SK-N-SH (cell line): ENCODE measurements at regions not wholly inside any gene's neighbourhood (a gene's known extent, or its start where the extent isn't known, plus 50 kb on each side); places are given as distances from the start of the nearest gene placed in this dataset.

Experiments used
- CTCF ChIA-PET: fragments of 300-600, 350-600 bp; formaldehyde crosslinking; extraction: SDS; loops from one replicate; lab custom pipeline; 2021; lab: Yijun Ruan, JAX
- POLR2A ChIA-PET: fragments of 350-600 bp; sonication (Branson Sonifier 250); formaldehyde crosslinking; extraction: SDS; loops from one replicate; lab custom pipeline; 2020; ENCODE audit warnings: antibody characterized with exemption, inconsistent platforms; lab: Yijun Ruan, JAX
- DNase-seq: peaks from one replicate; pipeline ENCODE4 v3.0.0; 2012
- H2AFZ ChIP-seq: fragments of 200-600 bp; sonication (generic); 2 replicates; pipeline ENCODE4 v1.8.1; 2016; ENCODE audit warnings: antibody characterized with exemption, mild to moderate bottlenecking, low read depth
- H3F3A ChIP-seq: fragments of 200-600 bp; sonication (generic); replicated peaks from 2 replicates; pipeline ENCODE3; 2016; ENCODE audit warnings: antibody characterized with exemption, mild to moderate bottlenecking; ENCODE audit not compliant: insufficient read depth
- H3K27ac ChIP-seq, 2 experiments: fragments of 200-500 bp in 1 of 2; fragments of 200-600 bp in 1 of 2; sonication (Bioruptor generic) in 1 of 2; sonication (generic), shearing (Covaris generic) in 1 of 2; 2 replicates each; pipeline versions ENCODE4 v1.5.1 to v1.6.1; 2014 to 2016; ENCODE audit warnings: low read depth in 2 of 2, inconsistent platforms in 1 of 2, low read length in 1 of 2, mild to moderate bottlenecking in 1 of 2, mixed read lengths in 1 of 2
- H3K27me3 ChIP-seq: fragments of 200-600 bp; sonication (generic), shearing (Covaris generic); 2 replicates; pipeline ENCODE4 v1.6.1; 2016; ENCODE audit warnings: mixed run types; ENCODE audit not compliant: insufficient read depth
- H3K36me3 ChIP-seq, 2 experiments: fragments of 200-500 bp in 1 of 2; fragments of 200-600 bp in 1 of 2; sonication (Bioruptor generic) in 1 of 2; sonication (generic) in 1 of 2; replicated peaks in 1 of 2; 2 replicates each; pipeline versions ENCODE3 to v1.5.1; 2014 to 2016; ENCODE audit warnings: low read length in 1 of 2, mild to moderate bottlenecking in 1 of 2; ENCODE audit not compliant: insufficient read depth in 2 of 2, control insufficient read depth in 1 of 2
- H3K4me1 ChIP-seq, 2 experiments: fragments of 200-500 bp in 1 of 2; fragments of 200-600 bp in 1 of 2; sonication (Bioruptor generic) in 1 of 2; sonication (generic), shearing (Covaris generic) in 1 of 2; 2 replicates each; pipeline versions ENCODE4 v1.5.1 to v1.6.1; 2014 to 2016; ENCODE audit warnings: low read depth in 1 of 2, low read length in 1 of 2, mixed run types in 1 of 2; ENCODE audit not compliant: insufficient read depth in 2 of 2, control insufficient read depth in 1 of 2
- H3K4me2 ChIP-seq: fragments of 200-600 bp; sonication (generic), shearing (Covaris generic); 2 replicates; pipeline ENCODE4 v1.6.1; 2017; ENCODE audit warnings: mixed run types
- H3K4me3 ChIP-seq, 2 experiments: fragments of 200-500 bp in 1 of 2; fragments of 200-600 bp in 1 of 2; sonication (Bioruptor generic) in 1 of 2; sonication (generic), shearing (Covaris generic) in 1 of 2; 2 replicates each; pipeline versions ENCODE4 v1.5.1 to v1.8.1; 2014 to 2016; ENCODE audit warnings: low read depth in 2 of 2, inconsistent platforms in 1 of 2, low read length in 1 of 2, mild to moderate bottlenecking in 1 of 2, mixed read lengths in 1 of 2, moderate library complexity in 1 of 2
- H3K79me2 ChIP-seq: fragments of 200-600 bp; sonication (generic); 2 replicates; pipeline ENCODE4 v1.8.1; 2017; ENCODE audit warnings: mild to moderate bottlenecking; ENCODE audit not compliant: insufficient read depth
- H3K9ac ChIP-seq: fragments of 200-600 bp; sonication (generic); 2 replicates; pipeline ENCODE4 v1.6.1; 2017; ENCODE audit warnings: mixed run types
- H3K9me2 ChIP-seq: fragments of 200-600 bp; sonication (generic); 2 replicates; pipeline ENCODE4 v1.6.1; 2017; ENCODE audit warnings: mixed run types
- H3K9me3 ChIP-seq: fragments of 200-600 bp; sonication (generic); 2 replicates; pipeline ENCODE4 v1.6.1; 2017; ENCODE audit warnings: mixed run types, mild to moderate bottlenecking, moderate library complexity
- H4K20me1 ChIP-seq: fragments of 200-600 bp; sonication (generic); 2 replicates; pipeline ENCODE4 v1.6.1; 2017; ENCODE audit warnings: mild to moderate bottlenecking, mixed run types; ENCODE audit not compliant: insufficient read depth
- CTCF ChIP-seq: fragments of 200-600 bp; sonication (generic); IDR thresholded peaks from 2 replicates; pipeline ENCODE4 v1.6.1; 2017; ENCODE audit warnings: antibody characterized with exemption, mild to moderate bottlenecking, moderate library complexity
- ELF1 ChIP-seq: IDR thresholded peaks from 2 replicates; pipeline ENCODE4 v1.4.0; 2012
- FOSL2 ChIP-seq: IDR thresholded peaks from 2 replicates; pipeline ENCODE4 v1.4.0; 2012; ENCODE audit warnings: low read depth, mild to moderate bottlenecking, moderate library complexity, borderline replicate concordance
- FOXJ3 ChIP-seq: sonication (generic); formaldehyde crosslinking; IDR thresholded peaks from 2 replicates; pipeline ENCODE4 v1.5.1; 2020; ENCODE audit warnings: mild to moderate bottlenecking, missing genetic modification reagents
- FOXM1 ChIP-seq: IDR thresholded peaks from 2 replicates; pipeline ENCODE4 v1.4.0; 2012; ENCODE audit warnings: low read depth, mild to moderate bottlenecking
- GABPA ChIP-seq: IDR thresholded peaks from 2 replicates; pipeline ENCODE4 v1.4.0; 2012; ENCODE audit warnings: low read depth, mild to moderate bottlenecking
- GATA2 ChIP-seq: sonication (generic); formaldehyde crosslinking; IDR thresholded peaks from 2 replicates; pipeline ENCODE4 v1.5.0; 2020; ENCODE audit warnings: mild to moderate bottlenecking, missing genetic modification reagents
- NRF1 ChIP-seq: IDR thresholded peaks from 2 replicates; pipeline ENCODE4 v1.6.1; 2012; ENCODE audit warnings: low read depth, mild to moderate bottlenecking, low read length
- POLR2AphosphoS5 ChIP-seq: IDR thresholded peaks from 2 replicates; pipeline ENCODE4 v1.6.1; 2012; ENCODE audit warnings: low read depth, low read length
- REST ChIP-seq: IDR thresholded peaks from 2 replicates; pipeline ENCODE4 v1.6.1; 2012; ENCODE audit warnings: mild to moderate bottlenecking, low read depth, low read length, moderate library complexity
- RFX5 ChIP-seq: IDR thresholded peaks from 2 replicates; pipeline ENCODE4 v1.6.1; 2012; ENCODE audit warnings: mild to moderate bottlenecking, improper control_type of control experiment, low read length
- SMC3 ChIP-seq: IDR thresholded peaks from 2 replicates; pipeline ENCODE4 v1.6.1; 2012; ENCODE audit warnings: low read depth, low read length, improper control_type of control experiment
- USF2 ChIP-seq: fragments of 150-350 bp; IDR thresholded peaks from 2 replicates; pipeline ENCODE4 v1.6.1; 2017; ENCODE audit warnings: antibody characterized with exemption, low read length, low read depth, borderline replicate concordance
- WGBS: methylation state at CpG from one replicate; pipeline ENCODE4 v1.1.6; 2017; ENCODE audit warnings: low lambda C conversion rate; 5-methylcytosine and 5-hydroxymethylcytosine counted together

DNA sequence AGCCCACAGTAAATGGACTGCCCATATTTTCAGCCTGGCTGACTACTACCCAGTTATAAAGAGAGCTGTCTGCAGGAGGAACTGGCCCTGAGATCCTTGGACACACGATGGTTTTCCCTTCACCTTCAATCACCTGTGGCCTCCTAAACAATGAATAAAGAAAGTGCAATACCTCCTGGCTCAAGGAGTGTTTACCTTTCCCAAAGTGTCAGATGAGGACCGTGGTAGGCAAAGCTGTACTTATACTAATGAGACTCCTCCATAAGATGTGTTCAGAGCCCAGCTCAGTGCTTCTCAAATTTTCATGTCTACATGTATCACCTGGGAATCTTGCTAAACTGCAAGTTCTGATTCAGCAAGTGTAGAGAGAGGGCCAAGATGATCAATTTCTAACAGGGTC lies 284.5 kb upstream of the VLDLR start:
- Histone ChIP-seq H4K20me1 (no peaks in the 10 kb centered on the region), H3K36me3 (no peaks in the 10 kb centered on the region), H3K4me2 (no peak overlapping the region), H3K9me2 (no peaks in the 10 kb centered on the region), H2AFZ (no peak overlapping the region), H3K27me3 (no peaks in the 10 kb centered on the region), H3K4me1 (peaks cover 0 to 9% of the 10 kb centered on the region in 2 experiments; a peak in 1 of 4 replicates), H3K4me3 (no peak overlapping the region), H3K9ac (no peak overlapping the region), H3F3A (no peaks in the 10 kb centered on the region), H3K27ac (no peak overlapping the region), H3K79me2 (no peaks in the 10 kb centered on the region), H3K9me3 (no peaks in the 10 kb centered on the region; the same call in 1 of the 2 replicates)
- ChIA-PET POLR2A (no interaction called here), CTCF (no interaction called here)
- WGBS = 24% methylated on average over 2 of the region's 2 CpGs
- no peak for DNase-seq
- no peak for TF ChIP-seq FOSL2
- no peak for TF ChIP-seq CTCF
- TF ChIP-seq SMC3 = no peak
- TF ChIP-seq FOXJ3 (CRISPR knock-in tag) = no peak
- no peak for TF ChIP-seq POLR2AphosphoS5
- TF ChIP-seq GABPA = no peak
- TF ChIP-seq NRF1 = no peak
- no peak for TF ChIP-seq USF2
- no peak for TF ChIP-seq FOXM1
- TF ChIP-seq RFX5 = no peak
- no peak for TF ChIP-seq GATA2
- TF ChIP-seq REST = no peak
- TF ChIP-seq ELF1 = no peak
